Breast epithelium (tissue), 3 donors: ENCODE measurements at regions not wholly inside any gene's neighbourhood (a gene's known extent, or its start where the extent isn't known, plus 50 kb on each side); places are given as distances from the start of the nearest gene placed in this dataset.

Experiments
- CTCF ChIP-seq, 3 donors: fragments of 450-650 bp; IDR thresholded peaks; one replicate each; pipeline ENCODE4 v1.5.1; 2016 to 2017; ENCODE audit warnings: antibody characterized with exemption in 3 of 3, mild to moderate bottlenecking in 3 of 3, moderate library complexity in 3 of 3
- POLR2A ChIP-seq: fragments of 450-650 bp; IDR thresholded peaks from one replicate; pipeline ENCODE4 v1.6.1; 2016; ENCODE audit warnings: antibody characterized with exemption, mild to moderate bottlenecking, moderate library complexity
- POLR2AphosphoS5 ChIP-seq, 3 donors: sonication (generic); formaldehyde crosslinking; IDR thresholded peaks; one replicate each; pipeline ENCODE4 v1.6.1; 2017; ENCODE audit warnings: antibody characterized with exemption in 3 of 3

GRCh38 chr14:41285186-41285748 lies 321.4 kb upstream of the LRFN5 start:
- TF ChIP-seq CTCF (IDR thresholded peaks at IDR 0.05) = no peak
- no peak for TF ChIP-seq POLR2A
- TF ChIP-seq POLR2AphosphoS5 (IDR thresholded peaks at IDR 0.05) = no peak
